ENCODE measurements at regions not wholly inside any gene's neighbourhood (a gene's known extent, or its start where the extent isn't known, plus 50 kb on each side); places are given as distances from the start of the nearest gene placed in this dataset.

GRCh38 chr1:168933141-168933805 lies 173.2 kb upstream of the ATP1B1 start:
- TF ChIP-seq CTCF (IDR thresholded peaks at IDR 0.05): no peak
- TF ChIP-seq POLR2A (IDR thresholded peaks at IDR 0.05): no peak
- H3K27me3 ChIP-seq: no peaks in the 10 kb centered on the region
- no peak overlapping the region for H3K4me3 ChIP-seq
- no peak overlapping the region for H3K27ac ChIP-seq
- H3K9me3 ChIP-seq: no peaks in the 10 kb centered on the region
- H3K4me1 ChIP-seq: no peaks in the 10 kb centered on the region
- 78 to 84% methylated on average over 4 of the region's 4 CpGs for WGBS, 2 donors
- no peak for DNase-seq
- H3K36me3 ChIP-seq: no peaks in the 10 kb centered on the region
- intact Hi-C loops (cut with DNase I): no loop called here

GRCh38 chr1:168939110-168939946 lies 167.2 kb upstream of the ATP1B1 start:
- Histone ChIP-seq H3K36me3 (no peaks in the 10 kb centered on the region), H3K9me3 (no peaks in the 10 kb centered on the region), H3K4me3 (no peak overlapping the region), H3K27me3 (no peaks in the 10 kb centered on the region), H3K4me1 (no peaks in the 10 kb centered on the region), H3K27ac (no peak overlapping the region)
- WGBS, 2 donors: 16 to 56% methylated on average over 3 of the region's 3 CpGs
- no peak for TF ChIP-seq CTCF (IDR thresholded peaks at IDR 0.05)
- no peak for TF ChIP-seq POLR2A (IDR thresholded peaks at IDR 0.05)
- DNase-seq: no peak
- intact Hi-C loops (cut with DNase I): no loop called here

GRCh38 chr1:168939947-168940223 lies 166.6 kb upstream of the ATP1B1 start:
- no peak for DNase-seq
- intact Hi-C loops (cut with DNase I): no loop called here
- no peaks in the 10 kb centered on the region for H3K9me3 ChIP-seq
- TF ChIP-seq CTCF (IDR thresholded peaks at IDR 0.05) (no peak), POLR2A (IDR thresholded peaks at IDR 0.05) (no peak)
- no peaks in the 10 kb centered on the region for H3K27me3 ChIP-seq
- H3K4me1 ChIP-seq: no peaks in the 10 kb centered on the region
- no peak overlapping the region for H3K4me3 ChIP-seq
- H3K36me3 ChIP-seq: no peaks in the 10 kb centered on the region
- no peak overlapping the region for H3K27ac ChIP-seq

GRCh38 chr1:168941640-168942039 lies 164.8 kb upstream of the ATP1B1 start:
- peaks cover 0 to 3% (median 0%) of the 10 kb centered on the region in 3 donors for H3K4me1 ChIP-seq
- intact Hi-C loops (cut with DNase I): no loop called here
- H3K36me3 ChIP-seq: no peaks in the 10 kb centered on the region
- H3K9me3 ChIP-seq: no peaks in the 10 kb centered on the region
- TF ChIP-seq CTCF (IDR thresholded peaks at IDR 0.05): no peak
- TF ChIP-seq POLR2A (IDR thresholded peaks at IDR 0.05): no peak
- no peak overlapping the region for H3K4me3 ChIP-seq
- no peak for DNase-seq
- H3K27me3 ChIP-seq: no peaks in the 10 kb centered on the region
- no peak overlapping the region for H3K27ac ChIP-seq

- no peak for TF ChIP-seq POLR2A (IDR thresholded peaks at IDR 0.05)
- no peak for TF ChIP-seq CTCF (IDR thresholded peaks at IDR 0.05)
- 84 to 95% methylated on average over 2 of the region's 2 CpGs for WGBS, 2 donors
- Histone ChIP-seq H3K36me3 (no peaks in the 10 kb centered on the region), H3K27me3 (no peaks in the 10 kb centered on the region), H3K9me3 (no peaks in the 10 kb centered on the region), H3K4me1 (peaks cover 0 to 3% (median 0%) of the 10 kb centered on the region in 3 donors), H3K4me3 (no peak overlapping the region), H3K27ac (no peak overlapping the region)
- no peak for DNase-seq
- intact Hi-C loops (cut with DNase I): no loop called here
These were observed 164.3 kb upstream of the ATP1B1 start for GRCh38 chr1:168942165-168942564.
